ENCODE measurements at regions not wholly inside any gene's neighbourhood (a gene's known extent, or its start where the extent isn't known, plus 50 kb on each side); places are given as distances from the start of the nearest gene placed in this dataset.

DNA sequence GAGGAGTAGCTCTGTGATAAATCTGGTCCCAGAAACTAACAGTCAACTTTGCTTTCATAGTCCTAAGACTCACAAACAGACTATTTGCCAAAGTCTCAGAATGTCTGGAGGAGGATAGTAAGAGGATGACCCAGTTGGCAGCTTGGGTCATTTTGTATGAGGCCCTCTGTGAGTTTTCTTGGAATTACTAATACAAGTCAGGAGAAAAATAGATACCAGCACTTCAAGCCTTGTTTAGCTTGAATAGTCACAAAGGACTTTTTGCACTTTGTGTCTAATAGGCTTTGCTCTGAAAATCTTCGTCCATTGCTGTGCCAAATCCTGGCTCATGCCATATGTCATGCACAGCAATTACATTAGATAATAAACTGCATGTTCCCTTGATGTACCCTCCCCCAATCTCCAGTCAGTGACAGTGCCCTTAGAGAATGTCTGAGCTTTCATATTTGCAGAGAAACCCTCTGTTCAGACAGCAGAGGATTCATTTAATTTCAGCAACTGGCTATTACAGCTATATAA, 612.8 kb downstream of the CSNK1G3 start:
- TF ChIP-seq MAFK (IDR thresholded peaks at IDR 0.05; ENCODE audit: low read depth, low read length) (no peak), CTCF (IDR thresholded peaks at IDR 0.05; ENCODE audit: control extremely low read depth in 1 of 3, insufficient read depth in 1 of 3, low read depth in 1 of 3, low read length in 3 of 3) (no peak), USF2 (IDR thresholded peaks at IDR 0.05; ENCODE audit: low read length) (no peak), TAF1 (IDR thresholded peaks at IDR 0.05; ENCODE audit: low read depth, low read length) (no peak)

All from H1 (cell line).